ENCODE measurements at regions not wholly inside any gene's neighbourhood (a gene's known extent, or its start where the extent isn't known, plus 50 kb on each side); places are given as distances from the start of the nearest gene placed in this dataset.

DNA sequence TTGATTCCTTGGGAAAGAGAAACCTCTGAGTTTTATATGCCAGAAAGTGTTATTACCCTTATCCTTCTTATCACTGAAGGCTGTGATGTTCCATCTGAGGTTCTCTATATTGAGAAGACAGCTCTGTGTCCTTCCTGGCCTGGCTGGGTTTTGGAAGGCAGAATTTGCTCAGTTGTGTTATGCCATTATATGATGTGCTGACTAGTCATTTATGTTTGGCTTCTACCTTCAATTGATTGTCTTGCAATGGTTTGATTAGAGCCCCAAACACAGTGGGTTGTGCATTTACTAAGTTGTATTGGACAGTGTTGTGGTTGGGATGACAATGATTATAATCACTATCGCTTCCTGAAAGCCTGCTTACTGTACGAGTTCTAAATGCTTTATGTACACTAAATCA, 265.7 kb downstream of the SNAPC1 start:
- no peak for DNase-seq

DNA sequence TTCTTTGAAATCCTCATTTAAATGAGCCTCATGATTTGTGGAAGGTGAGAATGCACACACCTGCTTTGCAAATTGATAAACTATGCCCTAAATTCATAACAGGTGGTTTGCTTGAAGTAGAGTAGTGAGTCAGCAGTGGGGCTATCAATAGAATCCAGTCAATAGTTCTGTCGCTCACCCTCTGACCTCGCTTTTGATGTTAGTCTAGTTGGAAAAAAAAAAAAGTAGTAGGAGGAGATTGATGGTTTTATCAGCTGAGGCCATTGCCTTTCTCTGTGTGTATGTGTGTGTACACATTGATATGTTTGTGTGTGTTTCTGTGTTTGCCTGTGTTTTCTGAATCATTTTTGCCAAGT, 267.3 kb downstream of the SNAPC1 start:
- DNase-seq, result no peak

GRCh38 chr14:62030387-62030786, 268.2 kb downstream of the SNAPC1 start:
- no peak for DNase-seq

- no peak for DNase-seq
Observed at GRCh38 chr14:62031504-62031903, 269.3 kb downstream of the SNAPC1 start.

DNA sequence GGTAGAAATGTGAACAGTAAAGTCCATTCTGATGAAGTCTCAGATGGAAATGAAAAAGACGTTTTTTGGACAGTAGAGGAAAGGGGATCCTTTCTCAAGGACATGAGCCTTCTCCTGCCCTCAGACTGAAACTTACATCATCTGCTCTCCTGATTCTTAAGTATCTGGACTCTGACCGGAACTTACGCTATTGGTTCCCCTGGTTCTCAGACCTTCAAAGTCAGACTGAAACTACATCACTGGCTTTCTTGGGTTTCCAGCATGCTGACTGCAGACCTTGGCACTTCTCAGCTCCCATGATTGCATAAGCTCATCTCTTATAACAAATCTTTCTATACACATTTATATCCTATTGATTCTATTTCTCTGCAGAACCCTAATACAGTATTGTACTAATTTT, 291.0 kb downstream of the SNAPC1 start:
- no peak for DNase-seq

DNA sequence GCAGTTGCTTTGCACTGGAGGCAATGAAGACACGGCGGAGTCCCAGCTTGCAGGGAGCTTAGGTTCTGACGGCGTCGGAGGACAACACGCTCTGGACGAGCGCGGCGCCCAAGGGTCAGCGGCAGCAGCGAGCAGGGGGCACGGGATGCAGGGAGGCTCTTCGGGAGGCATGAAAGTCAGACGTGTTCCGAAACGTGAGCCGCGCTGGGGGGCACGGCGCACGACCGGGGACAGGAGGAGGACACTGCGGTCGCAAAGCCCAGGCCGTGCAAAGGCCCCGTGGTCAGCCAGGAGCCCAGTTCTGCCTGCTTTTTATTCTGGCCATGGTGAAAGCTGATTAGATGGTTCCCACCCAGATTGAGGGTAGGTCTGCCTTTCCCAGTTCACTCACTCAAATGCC, 294.6 kb downstream of the SNAPC1 start:
- no peak for DNase-seq

DNA sequence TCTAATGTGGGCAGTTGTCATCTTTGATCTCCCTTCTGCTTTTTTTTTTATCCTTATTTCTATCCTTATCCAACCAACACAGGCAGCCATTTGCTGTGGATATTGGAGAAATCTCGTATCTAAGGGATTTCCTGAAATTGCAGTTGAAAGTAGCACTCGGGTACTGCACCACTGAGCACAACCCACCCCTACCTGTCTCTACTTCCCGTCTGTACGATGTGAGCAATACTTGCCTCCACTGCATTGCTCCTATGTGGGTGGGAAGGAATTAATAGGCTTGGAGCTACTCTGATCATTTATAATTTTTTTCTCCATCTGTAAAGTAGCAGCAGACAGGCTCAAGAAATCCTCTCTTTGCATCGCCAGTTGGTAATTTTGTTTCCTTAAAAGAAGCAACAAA, 300.4 kb downstream of the SNAPC1 start:
- no peak for DNase-seq

GRCh38 chr14:62064751-62065323, 302.6 kb downstream of the SNAPC1 start:
- DNase-seq, result no peak

- DNase-seq, result no peak
Observed at GRCh38 chr14:62066304-62066703, 304.1 kb downstream of the SNAPC1 start.

GRCh38 chr14:62071039-62071438, 308.8 kb downstream of the SNAPC1 start:
- DNase-seq, result no peak

GRCh38 chr14:62076368-62076767, 314.1 kb downstream of the SNAPC1 start:
- no peak for DNase-seq

GRCh38 chr14:62076825-62077605, 314.8 kb downstream of the SNAPC1 start:
- DNase-seq, result no peak

GRCh38 chr14:62077676-62078261, 315.5 kb downstream of the SNAPC1 start:
- DNase-seq, result no peak

GRCh38 chr14:62079038-62079437, 316.8 kb downstream of the SNAPC1 start:
- no peak for DNase-seq

DNA sequence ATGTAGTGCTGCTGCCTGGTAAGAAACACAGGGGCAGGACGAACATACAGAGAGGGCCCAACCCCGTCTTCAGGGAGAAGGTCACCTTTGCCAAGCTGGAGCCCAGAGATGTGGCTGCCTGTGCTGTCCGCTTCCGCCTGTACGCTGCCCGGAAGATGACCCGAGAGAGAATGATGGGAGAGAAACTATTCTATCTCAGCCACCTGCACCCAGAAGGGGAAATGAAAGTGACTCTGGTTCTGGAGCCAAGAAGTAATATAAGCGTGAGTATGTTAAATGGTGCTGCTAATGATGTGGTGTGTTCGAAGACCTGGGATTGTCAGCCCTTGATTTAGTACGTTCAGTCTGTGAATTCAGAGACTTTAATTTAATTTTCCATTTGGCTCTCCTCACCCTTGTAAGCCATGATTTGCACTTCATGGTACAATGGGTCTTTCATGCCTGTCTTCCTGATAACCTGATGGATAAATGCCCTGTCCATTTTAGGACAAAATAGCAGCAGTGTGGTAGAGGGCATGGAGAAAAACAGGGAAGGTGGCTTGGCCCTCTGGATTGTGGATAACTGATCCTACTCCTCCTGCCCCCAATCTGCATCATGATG, 318.9 kb downstream of the SNAPC1 start:
- no peak for DNase-seq

DNA sequence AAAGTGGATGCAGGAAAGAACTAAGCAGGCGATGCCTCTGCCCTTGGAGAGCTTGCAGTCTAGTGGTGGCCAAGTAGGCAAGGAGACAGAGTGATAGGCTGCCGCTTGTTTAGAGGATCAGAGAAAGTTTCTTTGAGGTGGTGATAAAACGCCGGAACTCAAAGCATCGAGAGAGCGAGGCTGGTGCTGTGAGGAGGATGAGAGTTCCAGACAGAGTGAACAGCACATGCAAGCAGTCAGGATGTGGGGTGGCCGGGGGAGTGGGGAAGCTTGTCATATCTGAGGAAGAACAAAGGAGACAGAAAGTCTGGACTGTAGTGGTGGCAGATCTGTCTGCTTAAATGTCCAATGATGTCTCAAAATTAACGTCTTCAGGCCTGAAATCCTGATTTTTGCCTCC, 319.7 kb downstream of the SNAPC1 start:
- no peak for DNase-seq

DNA sequence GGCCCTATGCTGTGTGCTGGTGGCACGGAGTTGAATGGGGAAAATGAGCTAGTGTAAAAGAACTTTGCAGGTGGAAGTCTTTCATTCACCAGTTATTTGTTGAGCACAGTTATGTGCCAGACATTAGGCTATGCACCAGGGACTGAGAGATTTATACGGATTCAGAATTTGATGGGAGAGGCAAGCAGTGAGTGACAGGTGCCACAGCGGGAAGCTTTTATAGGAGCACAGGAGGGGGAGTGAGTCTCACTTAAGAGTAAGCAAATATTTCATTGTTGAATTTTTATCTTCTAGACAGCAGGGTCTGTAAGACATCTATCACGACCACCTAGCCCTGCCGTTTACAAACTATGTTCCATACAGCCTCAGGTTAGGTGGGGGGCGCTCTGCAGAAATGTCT, 320.6 kb downstream of the SNAPC1 start:
- no peak for DNase-seq

DNA sequence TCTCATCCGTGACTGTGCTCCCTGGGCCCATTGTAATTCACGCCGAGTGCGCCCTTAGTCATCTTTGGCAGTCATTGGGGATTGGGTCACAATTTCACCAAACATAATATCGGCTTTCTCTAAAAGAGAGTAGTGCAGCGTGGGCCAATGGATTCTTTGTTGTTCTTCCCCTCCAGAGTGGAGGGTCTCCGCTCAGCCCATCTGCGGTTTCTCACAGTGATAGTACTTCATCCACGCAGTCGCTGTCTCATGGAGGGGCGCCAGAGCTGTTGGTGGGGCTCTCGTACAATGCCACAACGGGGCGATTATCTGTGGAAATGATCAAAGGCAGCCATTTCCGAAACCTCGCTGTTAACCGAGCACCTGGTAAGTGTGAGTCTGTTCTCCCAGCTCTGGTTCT, 321.8 kb downstream of the SNAPC1 start:
- DNase-seq, result no peak

DNA sequence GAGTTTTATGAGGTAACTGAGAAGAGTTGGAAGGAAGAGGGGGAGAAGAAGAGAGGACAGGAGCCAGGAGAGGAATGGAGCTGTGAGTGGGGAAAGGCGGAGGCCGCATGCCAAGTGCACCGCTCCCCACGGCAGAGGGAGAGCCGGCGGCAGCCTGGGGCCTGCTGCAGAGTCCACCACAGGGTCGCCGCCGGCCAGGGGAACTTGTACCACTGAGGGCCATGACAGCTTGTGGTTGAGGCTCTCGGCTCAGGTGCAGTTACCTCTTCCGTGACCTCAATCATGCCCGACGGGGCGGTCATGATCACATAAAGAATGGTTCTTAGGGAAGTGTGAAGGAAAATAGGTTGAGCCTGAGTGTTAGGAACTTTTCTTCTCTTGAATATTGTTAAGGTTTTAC, 325.0 kb downstream of the SNAPC1 start:
- no peak for DNase-seq

GRCh38 chr14:62093736-62094135, 331.5 kb downstream of the SNAPC1 start:
- no peak for DNase-seq

DNA sequence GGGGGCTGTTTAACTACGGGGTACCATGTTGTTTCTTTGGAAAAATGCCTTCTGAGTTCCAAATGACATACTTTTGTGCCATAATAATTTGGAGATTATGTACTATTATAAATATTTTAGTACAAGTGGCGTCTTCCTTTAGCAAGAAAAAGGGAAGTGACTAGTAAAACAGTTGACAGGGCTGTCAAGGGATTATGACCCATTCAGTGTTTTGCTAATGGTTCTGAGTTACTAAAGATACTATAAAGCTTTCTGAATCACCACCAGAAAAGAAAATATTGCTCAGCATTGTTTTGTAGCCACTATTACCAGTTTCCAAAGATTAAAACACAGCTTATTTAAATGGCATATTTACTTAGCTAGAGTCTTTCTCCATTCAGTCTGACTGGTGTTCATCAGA, 334.9 kb downstream of the SNAPC1 start:
- DNase-seq, result no peak

- DNase-seq, result no peak
Observed at GRCh38 chr14:62097824-62098223, 335.6 kb downstream of the SNAPC1 start.

- no peak for DNase-seq
Observed at GRCh38 chr14:62098357-62098756, 336.1 kb downstream of the SNAPC1 start.

DNA sequence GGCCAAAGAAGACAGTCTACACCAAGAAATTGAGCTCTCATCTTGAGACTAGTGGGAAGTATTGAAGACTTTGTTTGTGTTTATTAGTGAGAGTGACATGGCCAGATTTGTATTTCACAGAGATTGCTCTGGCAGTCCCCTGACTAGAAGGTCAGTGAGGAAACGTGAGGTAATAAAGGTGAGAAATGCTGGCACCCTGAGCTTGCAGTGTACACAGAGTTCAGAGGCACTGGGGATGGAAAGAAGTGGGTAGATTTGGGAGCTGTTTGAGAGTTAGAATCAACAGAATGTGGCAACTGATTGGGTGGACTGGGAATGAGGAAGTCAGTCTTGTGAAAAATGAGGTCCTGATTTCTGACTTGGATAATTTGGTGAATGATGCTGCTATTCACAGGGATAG, 336.9 kb downstream of the SNAPC1 start:
- no peak for DNase-seq
